Brain microvascular endothelial cell (primary cell): ENCODE measurements at regions not wholly inside any gene's neighbourhood (a gene's known extent, or its start where the extent isn't known, plus 50 kb on each side); places are given as distances from the start of the nearest gene placed in this dataset.

Experiments
- DNase-seq: peaks from one replicate; pipeline ENCODE4 v3.0.0-alpha.2; 2020
- H3K27ac ChIP-seq: fragments of 250-450 bp; sonication (Bioruptor Pico); 2 replicates; pipeline ENCODE4 v1.5.1; 2020; ENCODE audit warnings: mild to moderate bottlenecking, moderate library complexity
- H3K27me3 ChIP-seq: fragments of 250-450 bp; sonication (Bioruptor Pico); replicated peaks from 2 replicates; pipeline ENCODE4 v1.5.1; 2020; ENCODE audit warnings: mild to moderate bottlenecking
- H3K36me3 ChIP-seq: fragments of 250-450 bp; sonication (Bioruptor Pico); replicated peaks from 2 replicates; pipeline ENCODE4 v1.5.1; 2020; ENCODE audit warnings: mild to moderate bottlenecking
- H3K4me3 ChIP-seq: 2 replicates; pipeline ENCODE4 v1.5.1; 2011; ENCODE audit warnings: low read depth, mild to moderate bottlenecking, control low read depth, low read length, moderate library complexity
- CTCF ChIP-seq: IDR thresholded peaks from 2 replicates; pipeline ENCODE4 v1.5.1; 2011; ENCODE audit warnings: low read depth, mild to moderate bottlenecking, moderate library complexity, low read length, control low read depth, inconsistent platforms; ENCODE audit errors: missing control alignments
- in situ Hi-C: cut with HindIII; loops from 2 replicates; pipeline ENCODE4 v1.10.0; 2017; ENCODE audit warnings: low sequenced_read_pairs, low pct_ligation_motif_present

- in situ Hi-C loops: no loop called here
- H3K27ac ChIP-seq: no peak overlapping the region
- DNase-seq: no peak
- no peak for TF ChIP-seq CTCF
- H3K27me3 ChIP-seq: no peaks in the 10 kb centered on the region
- H3K4me3 ChIP-seq: no peak overlapping the region
- no peaks in the 10 kb centered on the region for H3K36me3 ChIP-seq
These were observed 98.7 kb upstream of the KLHL13 start for GRCh38 chrX:118215346-118215745.

- Histone ChIP-seq H3K27ac (no peak overlapping the region), H3K4me3 (no peak overlapping the region), H3K36me3 (no peaks in the 10 kb centered on the region), H3K27me3 (no peaks in the 10 kb centered on the region)
- DNase-seq: no peak
- TF ChIP-seq CTCF: no peak
- in situ Hi-C loops: no loop called here
These were observed 99.5 kb upstream of the KLHL13 start for GRCh38 chrX:118216087-118216486.

- in situ Hi-C loops: no loop called here
- Histone ChIP-seq H3K27ac (no peak overlapping the region), H3K4me3 (no peak overlapping the region), H3K36me3 (no peaks in the 10 kb centered on the region), H3K27me3 (no peaks in the 10 kb centered on the region)
- DNase-seq: no peak
- no peak for TF ChIP-seq CTCF
These were observed 99.9 kb upstream of the KLHL13 start for GRCh38 chrX:118216509-118216908.

GRCh38 chrX:118218079-118218478, 101.5 kb upstream of the KLHL13 start:
- no peak for DNase-seq
- H3K27me3 ChIP-seq: no peaks in the 10 kb centered on the region
- no peak overlapping the region for H3K4me3 ChIP-seq
- H3K36me3 ChIP-seq: no peaks in the 10 kb centered on the region
- no peak for TF ChIP-seq CTCF
- in situ Hi-C loops: no loop called here
- no peak overlapping the region for H3K27ac ChIP-seq

GRCh38 chrX:118218940-118219339, 102.3 kb upstream of the KLHL13 start:
- Histone ChIP-seq H3K27me3 (no peaks in the 10 kb centered on the region), H3K36me3 (no peaks in the 10 kb centered on the region), H3K4me3 (no peak overlapping the region), H3K27ac (no peak overlapping the region)
- TF ChIP-seq CTCF: no peak
- in situ Hi-C loops: no loop called here
- no peak for DNase-seq

GRCh38 chrX:118219866-118220265, 103.3 kb upstream of the KLHL13 start:
- Histone ChIP-seq H3K27me3 (no peaks in the 10 kb centered on the region), H3K36me3 (no peaks in the 10 kb centered on the region), H3K27ac (no peak overlapping the region), H3K4me3 (no peak overlapping the region)
- in situ Hi-C loops: no loop called here
- no peak for TF ChIP-seq CTCF
- no peak for DNase-seq
